ENCODE measurements at regions not wholly inside any gene's neighbourhood (a gene's known extent, or its start where the extent isn't known, plus 50 kb on each side); places are given as distances from the start of the nearest gene placed in this dataset.

GRCh38 chr6:5946701-5947100 lies 60.0 kb downstream of the NRN1 start:
- DNase-seq: no peak

GRCh38 chr6:5946181-5946580 lies 60.5 kb downstream of the NRN1 start:
- no peak for DNase-seq

DNA sequence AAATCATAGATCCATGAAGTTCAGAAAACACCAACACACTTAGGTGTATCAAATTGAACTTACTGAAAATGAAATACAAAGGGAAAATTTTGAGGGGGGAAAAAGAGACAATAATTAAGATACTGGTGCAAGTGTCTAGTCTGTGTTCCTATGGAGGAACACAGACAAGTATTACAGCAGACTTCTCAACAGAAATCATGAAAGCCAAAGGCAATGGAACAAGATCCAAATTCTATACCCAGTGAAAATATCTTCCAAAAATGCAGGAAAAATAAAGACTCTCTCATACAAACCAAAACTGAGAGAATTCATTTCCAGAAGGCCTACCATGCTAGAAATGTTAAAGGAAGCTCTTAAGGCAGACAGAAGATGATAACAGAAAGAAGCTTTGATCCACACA lies 63.1 kb downstream of the NRN1 start:
- no peak for DNase-seq

- DNase-seq: no peak
These were observed 64.1 kb downstream of the NRN1 start for GRCh38 chr6:5942591-5942990.

DNA sequence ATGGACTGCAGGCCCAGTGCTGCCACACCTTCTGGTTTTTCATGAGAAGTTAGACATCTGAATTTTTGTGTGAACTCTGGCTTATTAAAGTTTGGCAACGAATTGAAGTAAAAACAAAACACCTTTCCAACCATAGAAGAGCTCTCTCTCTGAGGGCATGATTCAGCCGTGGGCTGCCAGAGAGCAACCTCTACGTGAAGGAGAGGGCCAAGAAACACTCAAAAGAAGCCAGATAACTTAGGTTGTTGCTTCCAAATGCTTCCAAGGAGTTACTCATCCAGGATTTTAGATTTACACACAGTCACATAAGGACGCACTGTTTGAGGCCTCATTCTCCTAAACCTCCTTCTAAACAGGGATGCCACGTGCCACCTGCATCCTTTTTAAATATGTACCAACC lies 65.5 kb downstream of the NRN1 start:
- DNase-seq: no peak

DNA sequence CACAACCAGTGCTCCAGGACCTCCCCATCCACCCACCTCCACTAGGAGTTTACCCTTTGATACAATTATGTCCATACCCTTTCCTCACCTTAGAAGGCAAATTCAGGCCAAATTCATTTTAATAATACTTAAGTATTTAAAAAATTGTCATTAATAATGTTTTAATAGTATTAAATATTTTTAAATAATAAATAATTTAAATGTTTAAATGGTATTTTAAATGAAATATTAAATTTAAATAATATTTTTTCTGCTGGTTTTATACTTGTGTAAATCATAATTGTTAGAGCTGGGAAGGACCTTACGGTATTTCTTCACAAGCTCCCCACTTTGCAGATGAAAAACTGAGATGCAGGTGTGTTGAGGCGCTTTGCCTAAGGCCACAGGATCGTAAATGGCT lies 67.8 kb downstream of the NRN1 start:
- DNase-seq: no peak

DNA sequence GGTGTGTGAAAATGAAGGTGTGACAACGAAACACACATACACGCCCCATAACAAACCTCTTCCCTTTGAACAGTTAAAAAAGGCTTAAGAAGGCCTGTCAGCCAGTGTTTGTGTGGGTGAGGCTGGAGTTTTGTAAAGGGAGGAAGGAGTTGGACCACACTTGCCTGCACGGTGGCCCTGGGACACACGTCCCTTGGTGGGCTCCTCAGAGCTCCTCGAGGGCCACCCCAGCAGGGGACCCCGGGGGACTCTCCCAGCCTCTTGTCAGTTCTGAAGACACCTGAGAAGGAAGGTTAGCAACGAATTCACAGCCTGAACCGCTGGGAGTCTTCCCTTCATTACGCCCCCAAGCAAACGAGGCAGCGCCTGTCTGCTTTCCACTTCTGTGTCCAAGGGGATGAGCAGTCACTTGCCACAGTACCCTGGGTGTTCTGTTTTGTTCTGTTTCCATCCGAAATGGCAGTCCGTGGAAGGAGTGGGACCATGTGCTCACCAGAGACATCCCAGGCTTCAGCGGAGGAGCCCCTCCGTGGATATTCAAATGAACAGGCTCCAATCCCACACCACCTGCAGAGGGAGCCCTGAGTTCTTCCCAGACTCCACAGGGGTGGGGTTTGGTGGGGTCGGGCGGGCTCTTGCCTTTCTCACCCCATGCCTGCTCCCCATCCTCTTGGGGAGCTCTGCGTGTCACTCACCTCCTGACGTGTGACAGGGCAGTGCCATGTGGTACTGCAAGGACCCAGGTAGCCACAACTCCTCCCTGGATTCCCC lies 68.6 kb downstream of the NRN1 start:
- no peak for DNase-seq

GRCh38 chr6:5937169-5937909 lies 69.4 kb downstream of the NRN1 start:
- no peak for DNase-seq

- DNase-seq: no peak
These were observed 70.1 kb downstream of the NRN1 start for GRCh38 chr6:5936631-5937030.

DNA sequence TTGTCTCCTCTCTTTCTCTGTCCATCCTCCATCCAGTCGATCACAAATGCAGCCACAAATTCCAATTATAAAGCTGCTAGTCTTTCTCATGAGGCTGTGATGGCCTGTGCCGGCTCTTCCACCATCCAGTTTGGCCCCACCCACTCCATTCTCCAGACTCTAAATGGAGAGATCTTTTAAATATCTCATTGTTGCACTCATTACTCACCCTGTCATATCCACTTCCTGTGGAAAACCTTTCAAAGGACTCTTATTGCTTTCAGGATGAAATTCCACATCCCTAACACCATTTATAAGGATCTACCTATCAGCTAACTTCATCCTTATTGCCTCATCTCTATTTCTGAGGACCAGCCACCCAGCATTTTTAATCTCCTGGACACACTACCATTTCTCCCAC lies 70.6 kb downstream of the NRN1 start:
- no peak for DNase-seq

- no peak for DNase-seq
These were observed 75.8 kb downstream of the NRN1 start for GRCh38 chr6:5930968-5931367.

DNA sequence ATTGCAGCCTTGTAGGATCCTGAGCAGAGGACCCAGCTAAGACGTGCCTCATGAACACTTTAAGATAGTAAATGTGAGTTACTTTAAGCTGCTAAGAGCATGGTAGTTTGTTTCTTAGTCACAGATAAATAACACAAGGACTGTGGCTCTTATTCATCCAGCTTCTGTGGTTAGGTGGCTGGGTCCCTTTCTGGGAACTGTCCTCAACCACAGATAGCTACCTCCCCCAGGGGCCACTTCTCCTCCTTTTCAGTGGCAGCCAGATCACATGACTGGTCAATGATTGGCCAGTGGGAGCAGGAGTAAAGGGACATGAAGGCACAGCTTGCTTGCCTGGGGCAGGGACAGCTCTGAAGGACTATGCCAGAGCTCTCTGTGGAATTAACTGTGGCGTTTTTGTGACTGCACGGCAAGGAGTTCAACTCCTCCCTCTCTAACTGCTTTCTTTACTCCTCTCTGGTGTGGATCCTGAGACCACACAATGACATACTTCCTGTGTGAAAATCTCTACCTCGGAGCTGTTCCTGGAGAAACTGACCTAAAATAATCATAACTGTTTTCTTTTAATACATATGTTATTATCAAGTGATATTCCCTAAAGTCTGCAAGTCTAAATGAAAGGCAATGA lies 76.5 kb downstream of the NRN1 start:
- no peak for DNase-seq

- no peak for DNase-seq
These were observed 82.9 kb downstream of the NRN1 start for GRCh38 chr6:5923840-5924239.

DNA sequence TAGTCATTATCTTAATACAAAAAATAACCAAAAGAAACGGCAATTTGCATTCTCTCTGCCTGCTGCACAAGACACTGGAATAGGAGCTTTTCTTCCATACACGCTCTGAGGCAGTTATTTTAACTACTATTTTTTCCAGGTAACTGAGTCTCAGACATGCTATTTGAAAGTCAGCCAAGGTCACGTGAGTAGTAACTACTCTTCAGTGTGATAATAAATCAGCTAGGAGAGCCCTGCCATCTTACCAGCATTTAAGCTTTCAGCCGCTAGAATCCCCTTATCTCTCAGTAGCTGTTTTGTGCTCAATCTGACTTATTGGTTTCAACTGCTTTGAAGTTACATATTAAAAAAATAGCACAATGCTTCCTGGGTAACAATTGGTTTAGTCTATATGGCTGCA lies 84.5 kb downstream of the NRN1 start:
- DNase-seq: no peak

DNA sequence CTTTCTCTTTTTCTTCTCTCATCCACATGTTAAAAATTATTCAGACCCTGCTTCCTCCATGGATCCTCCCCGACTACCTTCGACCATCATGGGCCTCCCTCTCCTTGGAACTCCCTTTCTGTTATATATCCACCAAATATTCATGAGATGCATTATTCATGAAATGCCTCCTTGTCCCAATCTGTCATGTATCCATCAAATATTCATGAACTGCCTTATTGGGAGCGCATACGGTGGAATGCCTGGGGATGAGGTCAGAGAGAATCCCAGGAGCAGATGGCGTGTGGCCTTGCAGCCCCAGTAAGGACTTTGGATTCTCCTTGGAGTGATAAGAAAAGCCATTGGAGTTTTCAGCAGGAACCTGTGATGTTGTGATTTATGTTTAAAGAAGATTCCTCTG lies 97.0 kb downstream of the NRN1 start:
- no peak for DNase-seq

DNA sequence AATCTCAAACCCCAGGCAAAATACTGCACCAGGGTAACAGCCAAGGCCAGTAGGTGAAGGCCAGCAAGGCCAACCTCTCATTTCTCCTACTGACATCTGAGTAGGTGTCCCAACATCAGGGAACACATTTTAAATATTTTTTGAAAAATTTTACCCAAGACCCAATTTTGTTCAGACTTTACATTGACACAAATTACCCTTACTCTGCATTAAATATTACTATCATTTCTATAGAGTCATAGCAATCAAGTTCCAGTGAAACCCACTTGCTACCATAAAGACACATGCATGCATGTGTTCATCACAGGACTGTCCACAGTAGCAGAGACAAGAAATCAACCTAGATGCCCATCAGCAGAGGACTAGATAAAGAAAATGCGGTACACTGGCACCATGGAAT lies 99.9 kb downstream of the NRN1 start:
- no peak for DNase-seq

GRCh38 chr6:5906340-5906670 lies 100.4 kb downstream of the NRN1 start:
- DNase-seq: no peak

GRCh38 chr6:5905431-5906339 lies 101.0 kb downstream of the NRN1 start:
- no peak for DNase-seq

DNA sequence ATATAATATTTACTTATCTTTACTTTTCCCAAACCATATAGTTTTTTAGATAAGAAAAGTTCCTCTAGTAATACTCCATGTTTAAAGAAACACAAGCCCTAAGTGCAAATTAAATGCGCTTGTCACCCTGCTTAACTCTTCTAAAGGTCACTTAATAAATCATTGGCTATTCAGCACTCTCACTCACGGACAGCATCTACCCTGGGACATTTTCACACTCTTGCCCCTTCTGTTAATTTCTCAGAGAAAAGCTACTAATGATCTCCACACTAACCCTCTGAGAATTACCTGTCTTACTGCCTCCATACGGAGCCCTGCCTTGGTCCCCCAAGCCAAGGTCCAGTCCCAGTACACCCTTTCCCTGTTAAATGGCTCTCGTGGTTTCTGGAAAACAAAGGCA lies 102.2 kb downstream of the NRN1 start:
- no peak for DNase-seq

DNA sequence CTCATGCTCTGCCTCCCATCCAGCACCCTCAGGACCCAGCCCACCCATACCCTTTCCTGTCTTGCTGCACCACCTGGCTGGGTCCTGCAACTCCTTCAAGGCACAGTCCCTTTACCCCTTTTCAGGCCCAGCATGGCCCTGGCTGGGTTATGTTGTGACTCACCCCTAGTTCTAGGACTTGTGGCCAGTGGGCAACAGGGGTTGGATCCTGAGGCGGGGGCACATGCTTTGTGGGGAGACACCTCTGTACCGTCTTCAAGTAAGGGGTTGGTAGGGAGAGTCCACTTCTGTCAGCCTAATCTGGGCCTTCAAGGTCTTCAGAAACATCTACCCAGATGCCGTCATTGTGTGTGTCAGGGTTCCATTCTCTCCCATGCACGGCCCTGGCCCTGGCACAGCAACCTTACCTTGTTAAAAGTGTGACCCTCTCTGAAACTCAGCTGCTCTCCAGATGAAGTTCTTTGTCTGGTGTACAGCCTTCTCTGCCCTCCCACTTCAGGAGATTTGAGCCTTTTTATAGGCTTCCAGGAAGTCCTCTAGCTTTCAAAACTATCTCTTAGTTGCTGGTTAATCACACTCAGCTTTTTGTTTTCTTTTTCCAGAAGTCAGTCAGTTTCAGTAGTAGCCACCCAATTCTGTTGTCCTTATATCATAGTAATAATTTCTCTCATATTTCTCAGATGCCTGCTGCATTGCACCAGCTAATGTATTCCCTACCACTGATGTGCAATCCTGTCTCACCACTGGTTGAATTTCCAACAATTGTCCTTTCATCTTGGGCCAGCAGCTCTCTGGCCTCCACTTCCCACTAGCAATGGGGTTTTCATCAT lies 107.3 kb downstream of the NRN1 start:
- DNase-seq: no peak

DNA sequence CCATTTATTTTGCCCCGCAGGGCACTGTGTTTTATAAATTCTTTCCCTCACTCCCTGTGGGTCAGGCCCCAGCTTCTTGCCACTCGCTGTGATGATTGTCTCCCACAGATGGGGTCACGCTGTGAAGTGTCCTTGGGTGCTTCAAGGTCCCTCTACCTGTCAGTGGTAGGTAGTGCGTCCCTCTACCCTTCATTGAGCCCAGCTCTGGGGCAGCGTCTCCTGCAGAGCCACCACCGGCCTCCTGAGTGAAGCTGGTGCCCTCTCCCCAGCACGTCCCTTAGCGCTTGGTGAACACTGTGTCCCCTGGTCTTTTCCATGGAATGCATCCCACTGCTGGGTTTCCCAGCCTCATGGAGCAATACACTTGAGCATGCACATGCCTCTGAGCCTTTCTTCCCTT lies 108.2 kb downstream of the NRN1 start:
- no peak for DNase-seq

DNA sequence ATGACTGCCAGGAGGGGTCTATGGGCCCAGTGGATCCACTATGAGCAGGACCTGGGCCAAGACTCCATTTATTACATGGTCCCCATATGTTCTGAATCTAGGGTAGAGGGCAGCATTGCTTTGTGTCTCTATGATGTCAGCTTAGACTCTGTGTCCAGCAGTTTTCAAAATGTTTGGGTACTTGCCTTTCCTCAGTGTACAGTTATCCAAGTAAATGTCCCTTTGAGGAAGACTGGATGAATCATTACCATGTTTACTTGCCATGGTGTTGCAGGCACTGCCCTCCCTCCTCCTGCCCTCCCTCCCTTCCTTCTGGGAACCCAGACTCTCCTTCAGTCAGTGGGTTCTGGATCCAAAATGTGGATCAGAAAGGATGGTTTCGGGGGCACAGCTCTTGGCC lies 108.6 kb downstream of the NRN1 start:
- DNase-seq: no peak

Measured in activated CD4-positive, CD25-positive, alpha-beta regulatory T cell (primary cell).